Stimulated activated CD4-positive, alpha-beta T cell treated with anti-CD3 and anti-CD28 coated beads, Interleukin-4, amount 100 ng/mL, for 4 hours (primary cell): ENCODE measurements at regions not wholly inside any gene's neighbourhood (a gene's known extent, or its start where the extent isn't known, plus 50 kb on each side); places are given as distances from the start of the nearest gene placed in this dataset.

Experiments
- DNase-seq, 2 experiments: peaks; one replicate each; pipeline ENCODE4 v3.0.0-alpha.2; 2020

DNA sequence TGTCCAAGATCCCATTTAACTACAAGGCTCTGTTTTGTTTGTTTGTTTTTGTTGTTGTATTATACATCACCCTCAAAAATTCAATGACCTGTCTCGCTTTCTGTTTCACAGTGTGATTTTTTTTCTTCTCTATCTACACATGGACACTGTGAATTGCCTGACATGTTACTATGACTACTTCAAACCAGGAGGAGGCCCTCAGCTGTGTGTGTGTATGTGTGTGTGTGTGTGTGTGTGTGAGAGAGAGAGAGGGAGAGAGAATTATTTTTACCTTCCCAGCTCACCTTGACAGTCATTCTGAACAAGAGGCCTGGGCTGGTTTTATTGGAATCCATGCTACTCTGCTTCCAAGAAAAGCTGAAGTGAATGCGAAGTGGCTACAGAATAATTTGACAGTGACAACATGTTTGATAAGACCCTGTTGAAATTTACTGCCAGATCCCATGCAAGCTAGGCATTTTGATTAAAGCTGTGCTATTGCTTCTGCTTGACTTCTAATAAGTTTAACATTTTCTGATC lies 841.4 kb downstream of the NSUN3 start:
- no peak for DNase-seq

DNA sequence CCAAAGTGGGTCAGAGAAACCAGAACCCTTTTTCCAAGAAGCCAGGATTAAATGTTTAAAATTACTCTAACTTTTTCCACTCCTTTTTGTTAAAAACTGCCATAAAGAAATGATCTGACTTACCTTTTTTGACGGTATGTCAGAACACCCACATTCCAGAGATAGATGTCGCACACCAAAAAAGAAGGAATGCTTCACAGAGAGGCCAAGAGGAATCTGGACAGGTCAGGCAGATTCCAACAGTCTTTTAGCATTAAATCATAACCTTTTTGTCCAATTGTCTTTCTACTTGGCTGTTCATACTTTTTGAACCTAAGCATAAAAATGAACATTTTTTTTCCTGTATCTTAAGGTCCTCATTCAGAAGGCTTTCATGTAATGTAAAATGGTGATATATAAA lies 846.9 kb downstream of the NSUN3 start:
- DNase-seq, result no peak

GRCh38 chr3:94912656-94913055 lies 849.8 kb downstream of the NSUN3 start:
- no peak for DNase-seq

DNA sequence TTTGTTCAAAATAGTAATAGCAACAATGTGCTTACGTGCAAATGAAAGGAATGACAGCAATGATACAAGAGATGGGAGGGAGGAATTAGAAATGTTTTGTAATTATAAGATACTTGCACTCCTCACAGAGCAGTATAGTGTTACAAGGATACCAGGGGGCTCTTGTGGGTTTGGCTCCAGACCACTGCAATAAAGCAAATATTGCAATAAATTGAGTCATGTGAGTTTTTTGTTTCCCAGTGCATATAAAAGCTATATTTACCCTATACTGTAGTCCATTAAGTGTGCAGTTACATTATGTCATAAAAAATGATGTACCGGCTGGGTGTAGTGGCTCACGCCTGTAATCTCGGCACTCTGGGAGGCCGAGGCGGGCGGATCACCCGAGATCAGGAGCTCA lies 864.3 kb downstream of the NSUN3 start:
- no peak for DNase-seq

GRCh38 chr3:94928921-94929320 lies 866.1 kb downstream of the NSUN3 start:
- no peak for DNase-seq

GRCh38 chr3:94935738-94936580 lies 873.1 kb downstream of the NSUN3 start:
- no peak for DNase-seq

DNA sequence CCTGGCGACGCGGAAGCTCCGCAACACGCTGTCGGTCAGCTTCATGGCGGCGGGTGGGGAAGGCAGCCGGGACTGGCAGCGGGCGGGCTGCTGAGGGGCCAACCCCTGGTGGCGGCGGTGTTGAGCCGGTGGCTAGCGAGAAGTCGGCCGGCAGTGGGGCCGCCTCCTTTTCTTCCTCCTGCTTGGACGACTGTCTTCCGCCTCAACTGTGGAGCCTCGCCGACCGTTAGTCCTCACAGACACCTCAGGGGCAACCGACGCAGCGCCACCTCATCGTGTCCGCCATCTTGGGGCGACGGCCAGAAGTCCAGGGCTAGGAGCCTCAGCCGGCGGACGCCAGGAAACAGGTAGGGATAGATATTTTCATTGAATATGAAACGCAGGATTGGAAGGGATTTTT lies 875.1 kb downstream of the NSUN3 start:
- DNase-seq, result no peak

- DNase-seq, result no peak
These were observed 883.8 kb downstream of the NSUN3 start for GRCh38 chr3:94946683-94947082.

- no peak for DNase-seq
These were observed 898.7 kb downstream of the NSUN3 start for GRCh38 chr3:94961423-94962100.

DNA sequence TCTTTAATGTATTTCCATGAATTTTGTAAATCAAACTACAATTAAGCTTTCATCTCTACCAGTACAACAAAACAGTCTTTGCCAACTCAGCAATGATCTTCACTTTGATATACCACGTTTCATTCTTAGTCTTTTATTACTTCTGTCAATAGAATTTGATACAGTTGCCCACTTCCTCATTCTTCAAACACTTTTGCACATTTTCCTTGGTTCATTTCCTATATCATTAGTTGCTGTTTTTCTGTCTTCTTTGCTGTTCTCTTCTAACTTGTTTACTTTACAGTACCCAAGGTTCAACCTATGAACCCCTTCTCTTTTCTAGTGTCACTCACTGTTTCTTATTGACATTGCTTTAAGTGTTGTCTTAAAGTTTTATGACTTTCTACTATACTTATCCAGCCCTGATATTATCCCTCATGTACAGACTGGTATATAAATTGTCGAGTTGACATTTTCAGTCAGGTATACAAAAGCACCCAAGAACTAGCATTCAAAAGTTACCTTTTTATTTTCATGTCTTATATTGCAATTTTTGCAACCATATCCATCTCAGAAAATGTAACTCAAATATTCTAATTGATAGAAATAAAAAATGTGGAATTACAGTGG lies 903.1 kb downstream of the NSUN3 start:
- no peak for DNase-seq

DNA sequence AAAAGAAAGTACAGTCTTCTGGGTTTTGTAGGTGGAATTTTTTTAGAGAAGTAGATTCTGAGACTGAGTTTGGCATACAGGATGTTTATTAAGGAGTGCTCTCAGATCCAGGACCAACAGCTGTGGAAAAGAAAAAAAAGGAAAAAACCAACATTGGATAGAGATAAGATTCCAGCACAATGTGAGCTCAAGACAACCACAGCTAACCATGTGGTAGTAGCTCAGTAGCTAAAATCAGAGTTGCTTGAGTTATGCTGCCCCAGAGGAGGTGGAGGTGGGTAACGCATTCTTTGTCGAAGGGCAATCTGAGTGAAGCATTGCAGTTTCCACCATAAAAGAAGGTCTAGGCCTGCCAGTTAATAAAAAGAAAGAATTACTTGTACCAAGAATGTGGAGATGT lies 904.3 kb downstream of the NSUN3 start:
- DNase-seq, result no peak

DNA sequence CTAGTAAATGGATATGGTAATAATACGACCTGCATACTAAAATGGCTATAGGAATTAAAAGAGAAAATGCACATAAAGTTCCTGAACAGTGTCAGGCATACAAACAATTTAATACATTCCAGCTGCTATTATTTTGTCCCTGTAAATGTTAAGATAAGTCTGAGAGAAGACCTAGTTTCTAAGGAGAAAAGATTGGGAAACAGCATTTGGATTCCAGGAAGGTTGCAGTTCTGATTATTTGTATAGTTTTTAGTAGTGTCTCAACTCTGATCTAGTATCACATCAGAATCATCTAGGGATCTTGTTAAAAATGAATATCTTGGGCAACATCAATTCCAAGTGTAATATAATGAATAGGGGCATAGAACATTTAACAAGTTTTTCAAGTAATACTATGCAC lies 905.7 kb downstream of the NSUN3 start:
- no peak for DNase-seq

DNA sequence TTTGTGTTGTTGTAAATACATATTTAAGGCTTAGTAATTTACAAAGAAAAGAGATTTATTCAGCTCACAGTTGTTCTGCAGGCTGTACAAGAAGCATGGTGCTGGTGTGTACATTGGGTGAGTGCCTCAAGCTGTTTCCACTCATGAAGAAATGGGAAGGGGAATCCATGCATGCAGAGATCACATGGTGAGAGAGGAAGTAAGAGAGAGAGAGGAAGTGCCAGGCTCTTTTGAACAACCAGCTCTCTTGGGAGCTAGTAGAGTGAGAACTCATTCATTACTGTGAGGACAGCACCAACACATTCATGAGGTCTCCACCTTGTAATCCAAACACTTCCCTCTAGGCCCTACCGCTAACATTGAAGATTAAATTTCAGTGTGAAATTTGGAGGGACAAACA lies 909.2 kb downstream of the NSUN3 start:
- DNase-seq, result no peak

DNA sequence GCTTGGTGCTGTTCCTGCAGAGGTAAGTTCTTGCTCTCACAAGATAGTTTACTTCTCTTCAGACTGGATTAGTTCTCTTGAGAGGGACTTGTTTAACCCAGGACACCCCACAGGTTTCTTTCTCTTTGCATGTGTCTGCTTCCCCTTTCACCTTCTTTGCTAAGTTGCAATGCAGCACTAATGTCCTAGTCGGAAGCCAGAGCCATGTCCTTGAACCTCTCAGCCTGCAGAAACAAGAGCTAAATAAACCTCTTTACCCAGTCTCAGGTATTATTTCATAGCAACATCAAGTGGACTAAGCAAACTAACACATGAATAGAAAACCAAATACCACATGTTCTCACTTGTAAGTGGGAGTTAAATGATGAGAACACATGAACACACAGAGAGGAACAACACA lies 915.2 kb downstream of the NSUN3 start:
- no peak for DNase-seq

DNA sequence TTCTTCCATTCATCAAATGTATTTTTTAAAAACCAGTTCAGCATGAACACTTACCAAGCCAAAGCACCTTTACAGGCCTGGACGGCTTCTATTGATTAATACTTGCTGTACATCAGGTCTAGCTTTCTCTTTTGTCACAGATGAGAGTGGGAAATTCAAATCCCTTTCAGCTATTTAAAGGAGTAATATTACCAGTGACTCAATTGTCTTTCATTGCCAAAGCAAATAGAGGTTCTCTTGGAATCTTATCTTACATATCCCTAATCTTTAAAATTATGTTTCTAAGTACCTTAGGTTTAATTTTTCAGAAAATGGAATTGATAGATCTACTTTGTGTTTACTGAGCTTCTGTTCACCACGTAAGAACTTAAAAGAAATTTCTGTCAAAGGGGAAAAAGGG lies 922.9 kb downstream of the NSUN3 start:
- DNase-seq, result no peak

DNA sequence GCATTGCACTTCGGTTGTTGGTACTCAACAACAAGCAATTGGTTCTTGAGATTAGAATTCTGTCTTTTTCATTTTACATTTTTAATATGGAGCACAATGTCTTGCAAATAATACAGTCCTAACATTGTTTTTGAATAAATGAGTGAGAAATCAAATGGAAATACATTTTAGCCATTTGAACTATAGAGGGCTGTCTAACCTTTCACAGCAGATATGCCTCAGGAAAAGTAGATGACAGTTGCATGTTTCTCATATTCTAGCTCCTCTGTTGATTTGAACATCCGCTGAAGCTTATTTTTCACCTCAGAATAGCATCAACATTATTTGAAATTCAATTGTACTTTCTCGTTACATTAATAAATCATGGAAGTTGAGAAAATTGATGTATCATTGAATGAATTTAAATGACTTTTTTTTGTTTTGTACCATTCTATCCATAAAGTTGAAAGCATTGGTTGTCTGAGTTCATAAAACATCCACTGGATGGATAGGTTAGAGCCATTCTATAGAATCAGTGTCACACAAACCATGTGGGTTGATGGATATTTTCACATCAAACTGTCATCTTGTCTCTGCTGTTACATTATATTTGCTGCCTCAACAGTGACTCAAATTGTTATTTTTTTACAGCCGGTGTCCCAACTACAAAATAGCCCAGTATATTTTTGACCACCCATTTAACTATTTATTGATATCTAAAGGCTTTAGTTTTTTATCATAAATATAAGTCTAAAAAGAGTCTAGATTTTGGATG lies 928.3 kb downstream of the NSUN3 start:
- DNase-seq, result no peak

GRCh38 chr3:94996743-94997142 lies 933.9 kb downstream of the NSUN3 start:
- no peak for DNase-seq

GRCh38 chr3:95002438-95003046 lies 939.7 kb downstream of the NSUN3 start:
- no peak for DNase-seq

DNA sequence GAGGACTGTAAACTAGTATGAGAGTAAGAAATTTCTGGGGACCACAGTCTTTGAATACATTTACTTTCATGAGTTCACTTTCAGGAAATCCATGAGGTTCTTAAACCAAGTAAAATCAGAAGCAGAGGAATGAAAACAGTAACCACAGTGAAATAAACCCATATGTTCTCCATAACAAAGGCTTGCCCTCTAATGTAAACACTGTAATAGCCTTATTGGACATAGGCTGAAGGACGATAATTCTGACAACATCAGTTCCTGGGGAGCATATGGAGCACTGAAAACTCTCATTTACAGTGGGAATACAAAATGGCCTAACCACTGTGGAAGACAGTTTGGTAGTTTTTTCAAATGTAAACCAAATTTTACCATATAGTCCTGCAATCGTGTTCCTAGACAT lies 965.8 kb downstream of the NSUN3 start:
- DNase-seq, result no peak

- no peak for DNase-seq
These were observed 966.8 kb downstream of the NSUN3 start for GRCh38 chr3:95029644-95030043.

- DNase-seq, result no peak
These were observed 973.7 kb downstream of the NSUN3 start for GRCh38 chr3:95036526-95037021.

- DNase-seq, result no peak
These were observed 974.2 kb downstream of the NSUN3 start for GRCh38 chr3:95037097-95037496.

DNA sequence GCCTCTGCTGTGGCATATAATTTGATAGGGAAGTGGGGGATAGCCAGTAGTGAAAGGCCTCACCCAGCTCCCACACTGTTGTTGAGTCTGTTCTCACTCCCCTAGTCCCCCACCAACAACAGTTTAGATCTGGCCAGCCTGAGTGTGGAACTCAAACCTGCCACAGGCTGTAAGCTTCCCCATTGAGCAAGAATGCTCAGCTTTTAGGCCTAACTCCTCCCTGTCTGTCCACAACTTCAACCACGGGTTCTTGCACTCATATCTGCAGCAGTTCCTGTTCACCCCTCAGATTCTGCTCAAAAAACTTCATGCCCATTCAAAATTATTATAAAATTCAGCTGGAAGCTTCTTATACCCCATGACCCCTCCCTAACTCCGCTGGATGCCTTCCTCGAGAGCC lies 975.1 kb downstream of the NSUN3 start:
- no peak for DNase-seq
